GM23338 (cell line): ENCODE measurements at regions not wholly inside any gene's neighbourhood (a gene's known extent, or its start where the extent isn't known, plus 50 kb on each side); places are given as distances from the start of the nearest gene placed in this dataset.

Experiments
- ATAC-seq: fragments of 200-7000 bp; cut with Tn5 transposase; 3 replicates; pipeline ENCODE4 v1.9.1; 2020
- DNase-seq: peaks from one replicate; pipeline ENCODE4 v3.0.0-alpha.2; 2015; ENCODE audit warnings: low spot score
- H2AFZ ChIP-seq: fragments of 200-600 bp; sonication (generic); 2 replicates; pipeline ENCODE4 v1.8.0; 2016; ENCODE audit warnings: antibody characterized with exemption, mild to moderate bottlenecking, moderate library complexity
- H3F3A ChIP-seq: fragments of 200-600 bp; sonication (generic); replicated peaks from 2 replicates; pipeline ENCODE4 v1.8.0; 2017; ENCODE audit warnings: antibody characterized with exemption, mixed run types, low read depth
- H3K27ac ChIP-seq: fragments of 200-600 bp; sonication (generic); 2 replicates; pipeline ENCODE4 v1.6.1; 2016; ENCODE audit warnings: low read depth
- H3K27me3 ChIP-seq: fragments of 200-600 bp; sonication (generic); 2 replicates; pipeline ENCODE4 v1.8.0; 2016; ENCODE audit warnings: mild to moderate bottlenecking, mixed run types, moderate library complexity; ENCODE audit not compliant: insufficient read depth
- H3K36me3 ChIP-seq: fragments of 200-600 bp; sonication (generic); 2 replicates; pipeline ENCODE4 v1.8.0; 2016; ENCODE audit warnings: mild to moderate bottlenecking; ENCODE audit not compliant: insufficient read depth
- H3K4me1 ChIP-seq: fragments of 200-600 bp; sonication (generic); 2 replicates; pipeline ENCODE4 v1.8.0; 2016; ENCODE audit warnings: mild to moderate bottlenecking, moderate library complexity; ENCODE audit not compliant: insufficient read depth
- H3K4me2 ChIP-seq: fragments of 200-600 bp; sonication (generic); 2 replicates; pipeline ENCODE4 v1.7.1; 2017; ENCODE audit warnings: mixed run types
- H3K4me3 ChIP-seq: fragments of 200-600 bp; sonication (generic); 2 replicates; pipeline ENCODE4 v1.6.1; 2016; ENCODE audit warnings: mixed run types
- H3K79me2 ChIP-seq: fragments of 200-600 bp; sonication (generic); replicated peaks from 2 replicates; pipeline ENCODE4 v1.8.0; 2017; ENCODE audit warnings: mild to moderate bottlenecking; ENCODE audit not compliant: insufficient read depth
- H3K9me2 ChIP-seq: fragments of 200-600 bp; sonication (generic); 2 replicates; pipeline ENCODE4 v1.8.0; 2017; ENCODE audit not compliant: insufficient read depth
- H4K20me1 ChIP-seq: fragments of 200-600 bp; sonication (generic); replicated peaks from 2 replicates; pipeline ENCODE4 v1.8.0; 2017; ENCODE audit warnings: mild to moderate bottlenecking; ENCODE audit not compliant: insufficient read depth
- H3K27ac Mint-ChIP-seq: 2 replicates; pipeline ENCODE4 v1.8.0; 2020; ENCODE audit warnings: inconsistent platforms, mild to moderate bottlenecking, moderate library complexity, mixed read lengths
- H3K27me3 Mint-ChIP-seq: 3 replicates; pipeline ENCODE4 v1.8.0; 2022; ENCODE audit warnings: low read depth, mild to moderate bottlenecking, moderate library complexity, mixed read lengths, inconsistent platforms; ENCODE audit not compliant: insufficient read depth, poor library complexity
- H3K36me3 Mint-ChIP-seq: 3 replicates; pipeline ENCODE4 v1.8.0; 2021; ENCODE audit warnings: low read depth, mild to moderate bottlenecking, inconsistent platforms, moderate library complexity, mixed read lengths
- H3K4me1 Mint-ChIP-seq: 3 replicates; pipeline ENCODE4 v1.8.0; 2020; ENCODE audit warnings: mild to moderate bottlenecking, inconsistent platforms, mixed read lengths
- H3K4me3 Mint-ChIP-seq: 3 replicates; pipeline ENCODE4 v1.8.0; 2021; ENCODE audit warnings: moderate library complexity, mild to moderate bottlenecking, inconsistent platforms, mixed read lengths
- H3K9me3 Mint-ChIP-seq: 3 replicates; pipeline ENCODE4 v1.8.0; 2020; ENCODE audit warnings: moderate library complexity, mild to moderate bottlenecking, inconsistent platforms, mixed read lengths
- CREB1 ChIP-seq: fragments of 250-450 bp; sonication (Bioruptor Pico); IDR thresholded peaks from 2 replicates; pipeline ENCODE4 v1.5.0; 2020; ENCODE audit warnings: low read depth, mild to moderate bottlenecking, moderate library complexity
- EZH2 ChIP-seq: fragments of 200-600 bp; sonication (generic); IDR thresholded peaks from one replicate; pipeline ENCODE4 v1.8.0; 2017; ENCODE audit warnings: antibody characterized with exemption, mild to moderate bottlenecking, low read depth; ENCODE audit not compliant: unreplicated experiment
- JUNB ChIP-seq: IDR thresholded peaks from one replicate; pipeline ENCODE4 v1.6.1; 2016; ENCODE audit warnings: antibody characterized with exemption; ENCODE audit not compliant: unreplicated experiment
- NANOG ChIP-seq: IDR thresholded peaks from 2 replicates; pipeline ENCODE4 v1.6.1; 2016; ENCODE audit warnings: antibody characterized with exemption, borderline replicate concordance
- POLR2AphosphoS5 ChIP-seq: IDR thresholded peaks from 2 replicates; pipeline ENCODE4 v1.6.1; 2016; ENCODE audit warnings: antibody characterized with exemption, low read depth
- ZNF114 ChIP-seq: fragments of 250-450 bp; sonication (Bioruptor Pico); IDR thresholded peaks from 2 replicates; pipeline ENCODE4 v1.5.0; 2020; ENCODE audit warnings: mild to moderate bottlenecking, moderate library complexity
- TF ChIP-seq, protein P1 (sequence below), 2 experiments: fragments of 200-600 bp in 1 of 2; sonication (generic) in 1 of 2; conservative IDR thresholded peaks; 2 replicates each; pipeline versions ENCODE4 v1.5.1 to v1.6.1; 2016 to 2017; ENCODE audit warnings: antibody characterized with exemption in 2 of 2, low read depth in 2 of 2, mild to moderate bottlenecking in 2 of 2, moderate library complexity in 1 of 2
- TF ChIP-seq, protein P2 (sequence below): IDR thresholded peaks from one replicate; pipeline ENCODE4 v1.6.1; 2018; ENCODE audit warnings: antibody characterized with exemption; ENCODE audit not compliant: unreplicated experiment

GRCh38 chr3:80307844-80308243 is 540.0 kb upstream of the ROBO1 start:
- peak overlapping the region; percentile 93; the same call in 1 of the 2 replicates for H2AFZ ChIP-seq
- H3K9me3 Mint-ChIP-seq, result no peaks in the 10 kb centered on the region
- H3K36me3 ChIP-seq, result no peaks in the 10 kb centered on the region
- H3F3A ChIP-seq, result no peaks in the 10 kb centered on the region
- TF ChIP-seq ZNF114, result 0 out of 2 replicates have a peak, but pooled peaks have one; percentile 53
- TF ChIP-seq, protein P1, sequence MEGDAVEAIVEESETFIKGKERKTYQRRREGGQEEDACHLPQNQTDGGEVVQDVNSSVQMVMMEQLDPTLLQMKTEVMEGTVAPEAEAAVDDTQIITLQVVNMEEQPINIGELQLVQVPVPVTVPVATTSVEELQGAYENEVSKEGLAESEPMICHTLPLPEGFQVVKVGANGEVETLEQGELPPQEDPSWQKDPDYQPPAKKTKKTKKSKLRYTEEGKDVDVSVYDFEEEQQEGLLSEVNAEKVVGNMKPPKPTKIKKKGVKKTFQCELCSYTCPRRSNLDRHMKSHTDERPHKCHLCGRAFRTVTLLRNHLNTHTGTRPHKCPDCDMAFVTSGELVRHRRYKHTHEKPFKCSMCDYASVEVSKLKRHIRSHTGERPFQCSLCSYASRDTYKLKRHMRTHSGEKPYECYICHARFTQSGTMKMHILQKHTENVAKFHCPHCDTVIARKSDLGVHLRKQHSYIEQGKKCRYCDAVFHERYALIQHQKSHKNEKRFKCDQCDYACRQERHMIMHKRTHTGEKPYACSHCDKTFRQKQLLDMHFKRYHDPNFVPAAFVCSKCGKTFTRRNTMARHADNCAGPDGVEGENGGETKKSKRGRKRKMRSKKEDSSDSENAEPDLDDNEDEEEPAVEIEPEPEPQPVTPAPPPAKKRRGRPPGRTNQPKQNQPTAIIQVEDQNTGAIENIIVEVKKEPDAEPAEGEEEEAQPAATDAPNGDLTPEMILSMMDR (conservative IDR thresholded peaks at IDR 0.05; ENCODE audit: low read depth in 2 of 2), result peak; percentile 23 to 52; a peak in 2 of 4 replicates
- TF ChIP-seq EZH2, result no peak
- H3K4me2 ChIP-seq, result no peak overlapping the region
- H3K79me2 ChIP-seq, result no peaks in the 10 kb centered on the region
- H4K20me1 ChIP-seq, result no peaks in the 10 kb centered on the region
- no peaks in the 10 kb centered on the region for H3K36me3 Mint-ChIP-seq
- H3K4me1 Mint-ChIP-seq, result 0 out of 3 replicates have a peak, but pooled peaks cover 4% of the 10 kb centered on the region
- no peak overlapping the region for H3K4me3 Mint-ChIP-seq
- no peaks in the 10 kb centered on the region for H3K27me3 ChIP-seq
- peak; percentile 52 for DNase-seq
- H3K9me2 ChIP-seq, result no peaks in the 10 kb centered on the region
- ATAC-seq, result peak; percentile 39; the same call in 1 of the 3 replicates
- no peak overlapping the region for H3K27ac Mint-ChIP-seq
- no peaks in the 10 kb centered on the region for H3K4me1 ChIP-seq
- peaks cover 4% of the 10 kb centered on the region for H3K27me3 Mint-ChIP-seq
- no peak overlapping the region for H3K27ac ChIP-seq
- no peak overlapping the region for H3K4me3 ChIP-seq

DNA sequence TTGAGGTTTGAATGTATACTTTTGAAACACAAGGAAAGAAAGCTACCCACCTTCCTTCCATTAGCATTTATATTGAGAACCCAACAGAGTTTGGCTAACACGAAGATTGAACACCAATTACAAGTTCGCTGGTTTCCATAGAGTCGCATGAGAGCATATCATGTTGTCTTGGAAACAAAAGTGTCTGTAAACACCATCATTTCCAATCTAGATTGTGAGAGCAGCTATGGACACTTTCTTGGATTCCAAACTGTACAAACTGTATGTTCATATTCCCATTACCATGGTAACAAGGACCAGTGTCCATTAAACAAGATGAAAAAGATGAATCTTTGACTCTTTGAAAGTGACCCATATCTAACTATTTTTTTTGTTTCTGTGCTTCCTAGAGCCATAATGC is 529.9 kb upstream of the ROBO1 start:
- no peak overlapping the region for H3K27ac Mint-ChIP-seq
- H4K20me1 ChIP-seq, result no peaks in the 10 kb centered on the region
- no peaks in the 10 kb centered on the region for H3K9me2 ChIP-seq
- no peaks in the 10 kb centered on the region for H3K36me3 Mint-ChIP-seq
- H3K36me3 ChIP-seq, result no peaks in the 10 kb centered on the region
- no peak for DNase-seq
- no peaks in the 10 kb centered on the region for H3F3A ChIP-seq
- no peak overlapping the region for H3K4me3 ChIP-seq
- TF ChIP-seq NANOG (no peak), POLR2AphosphoS5 (no peak), CREB1 (no peak), JUNB (no peak)
- TF ChIP-seq, protein P2, sequence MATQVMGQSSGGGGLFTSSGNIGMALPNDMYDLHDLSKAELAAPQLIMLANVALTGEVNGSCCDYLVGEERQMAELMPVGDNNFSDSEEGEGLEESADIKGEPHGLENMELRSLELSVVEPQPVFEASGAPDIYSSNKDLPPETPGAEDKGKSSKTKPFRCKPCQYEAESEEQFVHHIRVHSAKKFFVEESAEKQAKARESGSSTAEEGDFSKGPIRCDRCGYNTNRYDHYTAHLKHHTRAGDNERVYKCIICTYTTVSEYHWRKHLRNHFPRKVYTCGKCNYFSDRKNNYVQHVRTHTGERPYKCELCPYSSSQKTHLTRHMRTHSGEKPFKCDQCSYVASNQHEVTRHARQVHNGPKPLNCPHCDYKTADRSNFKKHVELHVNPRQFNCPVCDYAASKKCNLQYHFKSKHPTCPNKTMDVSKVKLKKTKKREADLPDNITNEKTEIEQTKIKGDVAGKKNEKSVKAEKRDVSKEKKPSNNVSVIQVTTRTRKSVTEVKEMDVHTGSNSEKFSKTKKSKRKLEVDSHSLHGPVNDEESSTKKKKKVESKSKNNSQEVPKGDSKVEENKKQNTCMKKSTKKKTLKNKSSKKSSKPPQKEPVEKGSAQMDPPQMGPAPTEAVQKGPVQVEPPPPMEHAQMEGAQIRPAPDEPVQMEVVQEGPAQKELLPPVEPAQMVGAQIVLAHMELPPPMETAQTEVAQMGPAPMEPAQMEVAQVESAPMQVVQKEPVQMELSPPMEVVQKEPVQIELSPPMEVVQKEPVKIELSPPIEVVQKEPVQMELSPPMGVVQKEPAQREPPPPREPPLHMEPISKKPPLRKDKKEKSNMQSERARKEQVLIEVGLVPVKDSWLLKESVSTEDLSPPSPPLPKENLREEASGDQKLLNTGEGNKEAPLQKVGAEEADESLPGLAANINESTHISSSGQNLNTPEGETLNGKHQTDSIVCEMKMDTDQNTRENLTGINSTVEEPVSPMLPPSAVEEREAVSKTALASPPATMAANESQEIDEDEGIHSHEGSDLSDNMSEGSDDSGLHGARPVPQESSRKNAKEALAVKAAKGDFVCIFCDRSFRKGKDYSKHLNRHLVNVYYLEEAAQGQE, result no peak
- TF ChIP-seq, protein P1 (conservative IDR thresholded peaks at IDR 0.05; ENCODE audit: low read depth in 2 of 2), result no peak
- no peaks in the 10 kb centered on the region for H3K4me1 Mint-ChIP-seq
- no peak overlapping the region for H3K4me3 Mint-ChIP-seq
- H3K27ac ChIP-seq, result no peak overlapping the region
- no peaks in the 10 kb centered on the region for H3K9me3 Mint-ChIP-seq
- ATAC-seq, result no peak
- no peak overlapping the region for H3K4me2 ChIP-seq
- no peaks in the 10 kb centered on the region for H3K27me3 Mint-ChIP-seq
- H2AFZ ChIP-seq, result no peak overlapping the region
- H3K4me1 ChIP-seq, result no peaks in the 10 kb centered on the region
- H3K27me3 ChIP-seq, result no peaks in the 10 kb centered on the region
- H3K79me2 ChIP-seq, result no peaks in the 10 kb centered on the region
